AG04450 (cell line): ENCODE measurements at regions not wholly inside any gene's neighbourhood (a gene's known extent, or its start where the extent isn't known, plus 50 kb on each side); places are given as distances from the start of the nearest gene placed in this dataset.
"Not testable (repeated sequence)": the region's sequence is repeated elsewhere in the genome, so short reads cannot be mapped to it uniquely, and the experiment has no call there.

ENCODE experiments used
- CTCF ChIA-PET: fragments of 300-600, 350-600 bp; formaldehyde crosslinking; extraction: SDS; loops from one replicate; lab custom pipeline; 2022; ENCODE audit warnings: antibody characterized with exemption, inconsistent platforms; lab: Charles Lee
- POLR2A ChIA-PET: fragments of 350-600 bp; formaldehyde crosslinking; extraction: SDS; loops from one replicate; lab custom pipeline; 2021; ENCODE audit warnings: antibody characterized with exemption, inconsistent platforms; lab: Yijun Ruan, JAX
- DNase-seq: peaks from one replicate; pipeline ENCODE4 v3.0.0-alpha.2; 2011; ENCODE audit warnings: low read depth, low spot score
- H3K27ac ChIP-seq: one replicate; pipeline ENCODE4 v1.5.1; 2012; ENCODE audit warnings: low read depth, low read length, control low read depth
- H3K27me3 ChIP-seq: one replicate; pipeline ENCODE4 v1.6.0; 2012; ENCODE audit warnings: low read length; ENCODE audit not compliant: control insufficient read depth, insufficient read depth
- H3K4me3 ChIP-seq: 2 replicates; pipeline ENCODE4 v1.5.1; 2011; ENCODE audit warnings: mild to moderate bottlenecking, low read depth, low read length, control low read depth
- H3K9me3 ChIP-seq: 2 replicates; pipeline ENCODE4 v1.5.1; 2012; ENCODE audit warnings: low read length; ENCODE audit not compliant: control insufficient read depth, insufficient read depth
- CTCF ChIP-seq: IDR thresholded peaks from 2 replicates; pipeline ENCODE4 v1.5.1; 2011; ENCODE audit warnings: low read depth, low read length, control low read depth, inconsistent platforms

GRCh38 chr1:199020051-199020450 is 381.2 kb downstream of the PTPRC start:
- H3K4me3 ChIP-seq = no peak overlapping the region
- no peak overlapping the region for H3K27ac ChIP-seq
- CTCF ChIA-PET = no interaction called here
- H3K9me3 ChIP-seq = no peaks in the 10 kb centered on the region
- TF ChIP-seq CTCF = no peak
- DNase-seq = no peak
- POLR2A ChIA-PET = no interaction called here
- no peaks in the 10 kb centered on the region for H3K27me3 ChIP-seq

GRCh38 chr1:199020904-199021303 is 382.1 kb downstream of the PTPRC start:
- DNase-seq = no peak

GRCh38 chr1:199029401-199029800 is 390.6 kb downstream of the PTPRC start:
- TF ChIP-seq CTCF = no peak
- no peaks in the 10 kb centered on the region for H3K27me3 ChIP-seq
- POLR2A ChIA-PET = interaction anchor here (0.7 kb wide), 1 partner anchor 151 kb away, joined by 3 read pairs; no protein-coding TSS in a partner anchor
- peak; percentile 23 for DNase-seq
- no peaks in the 10 kb centered on the region for H3K9me3 ChIP-seq
- CTCF ChIA-PET = no interaction called here
- H3K27ac ChIP-seq = no peak overlapping the region
- H3K4me3 ChIP-seq = no peak overlapping the region

More at GRCh38 chr1:199020904-199021303, 382.1 kb downstream of the PTPRC start:
- H3K27me3 ChIP-seq = no peaks in the 10 kb centered on the region
- H3K9me3 ChIP-seq = no peaks in the 10 kb centered on the region
- no peak for TF ChIP-seq CTCF
- no peak overlapping the region for H3K4me3 ChIP-seq
- no peak overlapping the region for H3K27ac ChIP-seq
- POLR2A ChIA-PET = no interaction called here
- CTCF ChIA-PET = no interaction called here

- Histone ChIP-seq H3K27ac (no peak overlapping the region), H3K27me3 (no peaks in the 10 kb centered on the region), H3K9me3 (no peaks in the 10 kb centered on the region), H3K4me3 (no peak overlapping the region)
- DNase-seq = peak; percentile 26
- CTCF ChIA-PET = no interaction called here
- POLR2A ChIA-PET = interaction anchor here (0.7 kb wide), 1 partner anchor 151 kb away, joined by 3 read pairs; no protein-coding TSS in a partner anchor
- no peak for TF ChIP-seq CTCF
These were observed 391.0 kb downstream of the PTPRC start for GRCh38 chr1:199029855-199030254.

GRCh38 chr1:199030541-199030940 is 391.7 kb downstream of the PTPRC start:
- H3K27me3 ChIP-seq, H3K4me3 ChIP-seq, DNase-seq, H3K27ac ChIP-seq, H3K9me3 ChIP-seq, POLR2A ChIA-PET, CTCF ChIA-PET: not testable (repeated sequence)

- H3K27ac ChIP-seq, CTCF ChIA-PET, POLR2A ChIA-PET, H3K4me3 ChIP-seq, H3K27me3 ChIP-seq, H3K9me3 ChIP-seq, DNase-seq: not testable (repeated sequence)
These were observed 392.3 kb downstream of the PTPRC start for GRCh38 chr1:199031170-199031569.

GRCh38 chr1:199032479-199032878 is 393.6 kb downstream of the PTPRC start:
- CTCF ChIA-PET, H3K9me3 ChIP-seq, H3K27ac ChIP-seq, POLR2A ChIA-PET, DNase-seq, H3K27me3 ChIP-seq, H3K4me3 ChIP-seq: not testable (repeated sequence)
